ENCODE measurements at regions not wholly inside any gene's neighbourhood (a gene's known extent, or its start where the extent isn't known, plus 50 kb on each side); places are given as distances from the start of the nearest gene placed in this dataset.

DNA sequence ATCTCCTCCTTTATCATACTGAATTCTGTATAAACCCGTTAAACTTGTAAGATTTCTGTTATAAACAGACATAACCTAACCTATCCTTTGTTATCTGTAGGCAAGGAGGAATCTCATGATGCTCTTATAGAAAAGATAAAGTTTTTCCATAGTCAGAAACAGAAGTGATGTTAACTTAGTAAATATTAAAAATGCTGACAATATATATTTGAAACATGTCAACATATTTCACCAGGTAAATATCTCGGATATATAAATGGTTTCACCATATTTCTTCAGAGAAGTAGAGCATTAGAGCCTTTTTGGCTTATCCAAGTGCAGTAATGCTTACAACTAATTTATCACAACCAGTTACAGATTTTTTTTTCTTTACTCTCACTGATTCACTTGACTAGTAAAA is 625.9 kb downstream of the PDHA2 start:
- peaks cover 6% of the 10 kb centered on the region for H3K9me3 Mint-ChIP-seq (ENCODE audit: unreplicated experiment)
- FAIRE-seq: no peak

DNA sequence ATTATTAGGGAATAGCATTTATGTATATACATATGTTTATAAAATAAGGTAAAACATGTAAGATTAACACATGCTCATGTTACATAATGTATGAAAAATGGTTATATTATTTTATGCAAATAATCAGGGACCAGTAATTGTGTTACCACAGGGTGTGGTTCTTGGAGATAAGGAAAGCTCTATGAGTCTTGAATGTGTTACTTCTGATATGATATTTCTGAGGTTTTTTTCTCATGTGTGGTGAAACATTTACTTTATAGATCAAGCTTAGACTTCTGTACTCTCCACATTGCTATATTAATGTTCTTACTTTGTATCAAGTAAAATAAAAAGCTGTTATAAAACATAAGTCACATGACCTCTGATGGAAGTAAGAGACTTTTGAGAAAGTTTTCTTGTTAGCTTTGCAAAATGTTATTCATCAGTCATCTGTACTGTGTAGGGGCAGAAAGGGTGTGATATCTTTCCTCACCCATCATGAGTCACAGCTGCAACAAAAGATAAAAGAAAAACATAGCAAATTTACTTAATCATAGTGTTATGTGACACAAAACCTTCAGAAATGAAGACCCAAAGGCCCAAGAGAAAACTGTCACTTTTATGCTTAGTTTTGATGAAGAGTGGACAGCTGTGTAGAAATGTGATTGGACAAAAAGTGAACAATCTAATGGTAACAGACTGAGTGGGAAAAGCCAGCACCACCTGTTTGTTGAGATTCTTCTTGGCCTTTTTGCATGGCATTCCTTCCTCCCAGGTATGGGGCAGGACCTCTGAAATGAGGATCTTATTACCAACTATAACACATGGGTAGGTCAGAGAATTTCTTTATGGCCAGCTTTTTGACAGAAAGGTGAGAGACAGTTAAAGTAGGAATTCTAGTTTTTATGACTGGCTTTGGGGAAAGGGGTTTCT is 632.3 kb downstream of the PDHA2 start:
- Mint-ChIP-seq H3K27ac (ENCODE audit: unreplicated experiment) (no peak overlapping the region), H3K36me3 (ENCODE audit: low read depth, unreplicated experiment) (no peaks in the 10 kb centered on the region), H3K27me3 (ENCODE audit: low read depth, unreplicated experiment) (no peaks in the 10 kb centered on the region), H3K4me3 (ENCODE audit: unreplicated experiment) (no peak overlapping the region), H3K4me1 (ENCODE audit: low read depth, unreplicated experiment) (peaks cover 4% of the 10 kb centered on the region), H3K9me3 (ENCODE audit: unreplicated experiment) (peaks cover 6% of the 10 kb centered on the region)
- Histone ChIP-seq H3K9ac (ENCODE audit: low read length) (no peak overlapping the region), H3K79me2 (ENCODE audit: insufficient read depth, low read length) (no peaks in the 10 kb centered on the region), H3K4me2 (ENCODE audit: low read length) (no peak overlapping the region), H3K4me1 (ENCODE audit: insufficient read depth, low read length) (no peaks in the 10 kb centered on the region), H2AFZ (ENCODE audit: low read depth, low read length) (no peak overlapping the region), H3K27me3 (ENCODE audit: insufficient read depth, low read length) (no peaks in the 10 kb centered on the region), H3K4me3 (ENCODE audit: insufficient read depth, low read depth, low read length) (no peak overlapping the region), H4K20me1 (ENCODE audit: insufficient read depth, low read length) (no peaks in the 10 kb centered on the region), H3K9me3 (ENCODE audit: insufficient read depth, low read depth, low read length) (no peaks in the 10 kb centered on the region), H3K36me3 (ENCODE audit: insufficient read depth, low read length) (no peaks in the 10 kb centered on the region), H3K27ac (ENCODE audit: low read depth, low read length) (no peak overlapping the region)
- no peak for TF ChIP-seq EZH2 (IDR thresholded peaks at IDR 0.05; ENCODE audit: insufficient read depth, low read length)
- TF ChIP-seq, protein P1, sequence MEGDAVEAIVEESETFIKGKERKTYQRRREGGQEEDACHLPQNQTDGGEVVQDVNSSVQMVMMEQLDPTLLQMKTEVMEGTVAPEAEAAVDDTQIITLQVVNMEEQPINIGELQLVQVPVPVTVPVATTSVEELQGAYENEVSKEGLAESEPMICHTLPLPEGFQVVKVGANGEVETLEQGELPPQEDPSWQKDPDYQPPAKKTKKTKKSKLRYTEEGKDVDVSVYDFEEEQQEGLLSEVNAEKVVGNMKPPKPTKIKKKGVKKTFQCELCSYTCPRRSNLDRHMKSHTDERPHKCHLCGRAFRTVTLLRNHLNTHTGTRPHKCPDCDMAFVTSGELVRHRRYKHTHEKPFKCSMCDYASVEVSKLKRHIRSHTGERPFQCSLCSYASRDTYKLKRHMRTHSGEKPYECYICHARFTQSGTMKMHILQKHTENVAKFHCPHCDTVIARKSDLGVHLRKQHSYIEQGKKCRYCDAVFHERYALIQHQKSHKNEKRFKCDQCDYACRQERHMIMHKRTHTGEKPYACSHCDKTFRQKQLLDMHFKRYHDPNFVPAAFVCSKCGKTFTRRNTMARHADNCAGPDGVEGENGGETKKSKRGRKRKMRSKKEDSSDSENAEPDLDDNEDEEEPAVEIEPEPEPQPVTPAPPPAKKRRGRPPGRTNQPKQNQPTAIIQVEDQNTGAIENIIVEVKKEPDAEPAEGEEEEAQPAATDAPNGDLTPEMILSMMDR (IDR thresholded peaks at IDR 0.05; ENCODE audit: insufficient read depth, low read depth, low read length): no peak
- FAIRE-seq (no peak), DNase-seq (ENCODE audit: low read depth) (no peak)

More for the DNA sequence above, 625.9 kb downstream of the PDHA2 start:
- H3K27me3 ChIP-seq (ENCODE audit: insufficient read depth, low read length): no peaks in the 10 kb centered on the region
- no peak overlapping the region for H3K9ac ChIP-seq (ENCODE audit: low read length)
- H3K4me2 ChIP-seq (ENCODE audit: low read length): no peak overlapping the region
- H3K4me3 Mint-ChIP-seq (ENCODE audit: unreplicated experiment): no peak overlapping the region
- H3K4me1 Mint-ChIP-seq (ENCODE audit: low read depth, unreplicated experiment): peaks cover 7% of the 10 kb centered on the region
- no peaks in the 10 kb centered on the region for H3K4me1 ChIP-seq (ENCODE audit: insufficient read depth, low read length)
- no peak overlapping the region for H3K4me3 ChIP-seq (ENCODE audit: insufficient read depth, low read depth, low read length)
- H3K9me3 ChIP-seq (ENCODE audit: insufficient read depth, low read depth, low read length): no peaks in the 10 kb centered on the region
- TF ChIP-seq, protein P1 (IDR thresholded peaks at IDR 0.05; ENCODE audit: insufficient read depth, low read depth, low read length): no peak
- TF ChIP-seq EZH2 (IDR thresholded peaks at IDR 0.05; ENCODE audit: insufficient read depth, low read length): no peak
- H3K79me2 ChIP-seq (ENCODE audit: insufficient read depth, low read length): no peaks in the 10 kb centered on the region
- H2AFZ ChIP-seq (ENCODE audit: low read depth, low read length): no peak overlapping the region
- H3K27ac ChIP-seq (ENCODE audit: low read depth, low read length): no peak overlapping the region
- H3K36me3 Mint-ChIP-seq (ENCODE audit: low read depth, unreplicated experiment): no peaks in the 10 kb centered on the region
- no peaks in the 10 kb centered on the region for H3K36me3 ChIP-seq (ENCODE audit: insufficient read depth, low read length)
- no peak for DNase-seq (ENCODE audit: low read depth)
- no peak overlapping the region for H3K27ac Mint-ChIP-seq (ENCODE audit: unreplicated experiment)
- no peaks in the 10 kb centered on the region for H4K20me1 ChIP-seq (ENCODE audit: insufficient read depth, low read length)
- H3K27me3 Mint-ChIP-seq (ENCODE audit: low read depth, unreplicated experiment): no peaks in the 10 kb centered on the region

DNA sequence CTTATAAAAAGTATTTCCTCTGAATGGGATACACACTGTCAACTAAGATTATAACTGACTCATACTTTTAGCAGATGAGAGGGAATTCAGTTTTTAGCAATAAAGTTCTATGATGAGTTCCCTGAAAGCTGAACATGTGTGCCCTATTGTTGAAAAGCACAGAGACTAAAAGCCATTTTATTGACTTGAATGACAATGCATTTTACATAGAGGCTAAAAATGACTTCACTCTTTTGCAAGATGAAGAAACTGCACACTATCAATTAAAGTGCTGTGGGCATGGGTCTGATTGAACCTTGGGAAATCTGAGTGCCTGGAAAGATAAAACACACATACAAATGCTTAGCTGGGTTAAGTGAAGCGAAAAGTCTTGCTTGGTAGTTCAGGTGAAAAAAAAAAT is 633.4 kb downstream of the PDHA2 start:
- no peak for TF ChIP-seq EZH2 (IDR thresholded peaks at IDR 0.05; ENCODE audit: insufficient read depth, low read length)
- TF ChIP-seq, protein P1 (IDR thresholded peaks at IDR 0.05; ENCODE audit: insufficient read depth, low read depth, low read length): no peak
- Histone ChIP-seq H2AFZ (ENCODE audit: low read depth, low read length) (no peak overlapping the region), H3K36me3 (ENCODE audit: insufficient read depth, low read length) (no peaks in the 10 kb centered on the region), H3K4me2 (ENCODE audit: low read length) (no peak overlapping the region), H3K4me3 (ENCODE audit: insufficient read depth, low read depth, low read length) (no peak overlapping the region), H3K79me2 (ENCODE audit: insufficient read depth, low read length) (no peaks in the 10 kb centered on the region), H3K4me1 (ENCODE audit: insufficient read depth, low read length) (no peaks in the 10 kb centered on the region), H3K9me3 (ENCODE audit: insufficient read depth, low read depth, low read length) (no peaks in the 10 kb centered on the region), H3K27me3 (ENCODE audit: insufficient read depth, low read length) (no peaks in the 10 kb centered on the region), H4K20me1 (ENCODE audit: insufficient read depth, low read length) (no peaks in the 10 kb centered on the region), H3K9ac (ENCODE audit: low read length) (no peak overlapping the region), H3K27ac (ENCODE audit: low read depth, low read length) (no peak overlapping the region)
- Mint-ChIP-seq H3K36me3 (ENCODE audit: low read depth, unreplicated experiment) (no peaks in the 10 kb centered on the region), H3K4me3 (ENCODE audit: unreplicated experiment) (no peak overlapping the region), H3K27me3 (ENCODE audit: low read depth, unreplicated experiment) (no peaks in the 10 kb centered on the region), H3K27ac (ENCODE audit: unreplicated experiment) (no peak overlapping the region), H3K4me1 (ENCODE audit: low read depth, unreplicated experiment) (peaks cover 4% of the 10 kb centered on the region), H3K9me3 (ENCODE audit: unreplicated experiment) (peaks cover 9% of the 10 kb centered on the region)
- no peak for FAIRE-seq
- no peak for DNase-seq (ENCODE audit: low read depth)
